ENCODE measurements at regions not wholly inside any gene's neighbourhood (a gene's known extent, or its start where the extent isn't known, plus 50 kb on each side); places are given as distances from the start of the nearest gene placed in this dataset.

GRCh38 chr13:73972545-73972944 is 161.7 kb downstream of the KLF12 start:
- H3K4me1 Mint-ChIP-seq, result peaks cover 77% of the 10 kb centered on the region
- H3K27me3 Mint-ChIP-seq, result no peaks in the 10 kb centered on the region
- peaks cover 10% of the 10 kb centered on the region for H3K9me3 Mint-ChIP-seq
- no peak overlapping the region for H3K4me3 Mint-ChIP-seq
- no peak overlapping the region for H3K27ac Mint-ChIP-seq
- peaks cover 24% of the 10 kb centered on the region for H3K36me3 Mint-ChIP-seq

- H3K36me3 Mint-ChIP-seq, result peaks cover 22% of the 10 kb centered on the region
- H3K4me3 Mint-ChIP-seq, result no peak overlapping the region
- H3K4me1 Mint-ChIP-seq, result peaks cover 80% of the 10 kb centered on the region
- H3K9me3 Mint-ChIP-seq, result peaks cover 8% of the 10 kb centered on the region
- no peak overlapping the region for H3K27ac Mint-ChIP-seq
- no peaks in the 10 kb centered on the region for H3K27me3 Mint-ChIP-seq
Observed at GRCh38 chr13:73971481-73971880, 162.7 kb downstream of the KLF12 start.

- Mint-ChIP-seq H3K4me3 (no peak overlapping the region), H3K27ac (no peak overlapping the region), H3K27me3 (no peaks in the 10 kb centered on the region), H3K9me3 (peaks cover 6% of the 10 kb centered on the region), H3K36me3 (peaks cover 18% of the 10 kb centered on the region), H3K4me1 (peaks cover 80% of the 10 kb centered on the region)
Observed at GRCh38 chr13:73970421-73971055, 163.7 kb downstream of the KLF12 start.

- H3K4me1 Mint-ChIP-seq, result peaks cover 66% of the 10 kb centered on the region
- H3K36me3 Mint-ChIP-seq, result peaks cover 9% of the 10 kb centered on the region
- no peaks in the 10 kb centered on the region for H3K27me3 Mint-ChIP-seq
- H3K27ac Mint-ChIP-seq, result no peak overlapping the region
- H3K9me3 Mint-ChIP-seq, result no peaks in the 10 kb centered on the region
- H3K4me3 Mint-ChIP-seq, result no peak overlapping the region
Observed at GRCh38 chr13:73967397-73968165, 166.6 kb downstream of the KLF12 start.

- Mint-ChIP-seq H3K9me3 (no peaks in the 10 kb centered on the region), H3K27me3 (no peaks in the 10 kb centered on the region), H3K36me3 (peaks cover 13% of the 10 kb centered on the region), H3K4me1 (peaks cover 63% of the 10 kb centered on the region), H3K4me3 (no peak overlapping the region), H3K27ac (no peak overlapping the region)
Observed at GRCh38 chr13:73966331-73966730, 167.9 kb downstream of the KLF12 start.

- H3K36me3 Mint-ChIP-seq, result peaks cover 12% of the 10 kb centered on the region
- H3K4me3 Mint-ChIP-seq, result no peak overlapping the region
- H3K9me3 Mint-ChIP-seq, result no peaks in the 10 kb centered on the region
- H3K27ac Mint-ChIP-seq, result no peak overlapping the region
- H3K27me3 Mint-ChIP-seq, result no peaks in the 10 kb centered on the region
- peaks cover 60% of the 10 kb centered on the region for H3K4me1 Mint-ChIP-seq
Observed at GRCh38 chr13:73962284-73962683, 171.9 kb downstream of the KLF12 start.

- peaks cover 56% of the 10 kb centered on the region for H3K4me1 Mint-ChIP-seq
- H3K4me3 Mint-ChIP-seq, result no peak overlapping the region
- peak overlapping the region; percentile 66 for H3K27ac Mint-ChIP-seq
- no peaks in the 10 kb centered on the region for H3K9me3 Mint-ChIP-seq
- H3K36me3 Mint-ChIP-seq, result peaks cover 12% of the 10 kb centered on the region
- H3K27me3 Mint-ChIP-seq, result no peaks in the 10 kb centered on the region
Observed at GRCh38 chr13:73961181-73961580, 173.0 kb downstream of the KLF12 start.

- no peak overlapping the region for H3K4me3 Mint-ChIP-seq
- no peaks in the 10 kb centered on the region for H3K27me3 Mint-ChIP-seq
- no peaks in the 10 kb centered on the region for H3K9me3 Mint-ChIP-seq
- no peak overlapping the region for H3K27ac Mint-ChIP-seq
- peaks cover 57% of the 10 kb centered on the region for H3K4me1 Mint-ChIP-seq
- H3K36me3 Mint-ChIP-seq, result peaks cover 12% of the 10 kb centered on the region
Observed at GRCh38 chr13:73960474-73960873, 173.7 kb downstream of the KLF12 start.

- Mint-ChIP-seq H3K4me3 (no peak overlapping the region), H3K36me3 (peaks cover 9% of the 10 kb centered on the region), H3K27me3 (no peaks in the 10 kb centered on the region), H3K4me1 (peaks cover 61% of the 10 kb centered on the region), H3K9me3 (no peaks in the 10 kb centered on the region), H3K27ac (peak overlapping the region; percentile 41)
Observed at GRCh38 chr13:73958657-73959397, 175.4 kb downstream of the KLF12 start.

- H3K9me3 Mint-ChIP-seq, result no peaks in the 10 kb centered on the region
- no peak overlapping the region for H3K4me3 Mint-ChIP-seq
- no peaks in the 10 kb centered on the region for H3K27me3 Mint-ChIP-seq
- H3K36me3 Mint-ChIP-seq, result peaks cover 9% of the 10 kb centered on the region
- peaks cover 67% of the 10 kb centered on the region for H3K4me1 Mint-ChIP-seq
- no peak overlapping the region for H3K27ac Mint-ChIP-seq
Observed at GRCh38 chr13:73957889-73958288, 176.3 kb downstream of the KLF12 start.

GRCh38 chr13:73956795-73957408 is 177.3 kb downstream of the KLF12 start:
- Mint-ChIP-seq H3K27ac (peak overlapping the region; percentile 8), H3K4me3 (no peak overlapping the region), H3K36me3 (peaks cover 5% of the 10 kb centered on the region), H3K27me3 (no peaks in the 10 kb centered on the region), H3K4me1 (peaks cover 72% of the 10 kb centered on the region), H3K9me3 (no peaks in the 10 kb centered on the region)

- H3K27me3 Mint-ChIP-seq, result no peaks in the 10 kb centered on the region
- no peaks in the 10 kb centered on the region for H3K9me3 Mint-ChIP-seq
- peak overlapping the region; percentile 38 for H3K27ac Mint-ChIP-seq
- H3K36me3 Mint-ChIP-seq, result peaks cover 3% of the 10 kb centered on the region
- no peak overlapping the region for H3K4me3 Mint-ChIP-seq
- H3K4me1 Mint-ChIP-seq, result peaks cover 74% of the 10 kb centered on the region
Observed at GRCh38 chr13:73955977-73956500, 178.2 kb downstream of the KLF12 start.

- no peaks in the 10 kb centered on the region for H3K9me3 Mint-ChIP-seq
- H3K4me1 Mint-ChIP-seq, result peaks cover 77% of the 10 kb centered on the region
- H3K27me3 Mint-ChIP-seq, result no peaks in the 10 kb centered on the region
- H3K27ac Mint-ChIP-seq, result no peak overlapping the region
- peaks cover 6% of the 10 kb centered on the region for H3K36me3 Mint-ChIP-seq
- no peak overlapping the region for H3K4me3 Mint-ChIP-seq
Observed at GRCh38 chr13:73954808-73955207, 179.4 kb downstream of the KLF12 start.

GRCh38 chr13:73952648-73953047 is 181.6 kb downstream of the KLF12 start:
- Mint-ChIP-seq H3K27me3 (no peaks in the 10 kb centered on the region), H3K9me3 (no peaks in the 10 kb centered on the region), H3K27ac (peak overlapping the region; percentile 78), H3K4me3 (peak overlapping the region; percentile 38), H3K36me3 (peaks cover 5% of the 10 kb centered on the region), H3K4me1 (peaks cover 83% of the 10 kb centered on the region)

- no peaks in the 10 kb centered on the region for H3K27me3 Mint-ChIP-seq
- H3K4me3 Mint-ChIP-seq, result no peak overlapping the region
- H3K9me3 Mint-ChIP-seq, result no peaks in the 10 kb centered on the region
- peak overlapping the region; percentile 24 for H3K27ac Mint-ChIP-seq
- H3K4me1 Mint-ChIP-seq, result peaks cover 92% of the 10 kb centered on the region
- peaks cover 7% of the 10 kb centered on the region for H3K36me3 Mint-ChIP-seq
Observed at GRCh38 chr13:73948848-73949529, 185.2 kb downstream of the KLF12 start.

Data from activated naive CD4-positive, alpha-beta T cell treated with anti-CD3 and anti-CD28 coated beads, Interleukin-2, amount 50 U/mL, for 24 hours (primary cell).